H1 (cell line): ENCODE measurements at regions not wholly inside any gene's neighbourhood (a gene's known extent, or its start where the extent isn't known, plus 50 kb on each side); places are given as distances from the start of the nearest gene placed in this dataset.

Experiments used
- CTCF ChIA-PET: fragments of 300-600 bp; sonication (Branson Sonifier 250); formaldehyde crosslinking; loops from one replicate; lab custom pipeline; 2021; ENCODE audit not compliant: partially characterized antibody; lab: Charles Lee
- POLR2A ChIA-PET: fragments of 300-600 bp; sonication (Branson Sonifier 250); formaldehyde crosslinking; loops from one replicate; lab custom pipeline; 2021; ENCODE audit warnings: inconsistent platforms; ENCODE audit not compliant: partially characterized antibody; lab: Charles Lee
- DNase-seq, 2 experiments: peaks; one replicate each; pipeline versions ENCODE4 v3.0.0 to v3.0.0-alpha.2; 2010 to 2022; ENCODE audit warnings: low spot score in 2 of 2, low read depth in 1 of 2, mixed read lengths in 1 of 2
- FAIRE-seq: peaks from 2 replicates; lab custom pipeline; 2011; peaks lifted over from hg19 to GRCh38; lab: Jason Lieb, UNC
- H2AFZ ChIP-seq: 2 replicates; pipeline ENCODE4 v1.8.1; 2012; ENCODE audit warnings: low read length, inconsistent platforms
- H2AK5ac ChIP-seq: 2 replicates; pipeline ENCODE4 v1.6.1; 2013; ENCODE audit warnings: low read depth, low read length
- H2BK120ac ChIP-seq: replicated peaks from 2 replicates; pipeline ENCODE3; 2013; ENCODE audit warnings: low read depth, low read length, inconsistent platforms
- H2BK12ac ChIP-seq: 2 replicates; pipeline ENCODE4 v1.6.1; 2013; ENCODE audit warnings: low read depth, low read length
- H2BK15ac ChIP-seq: 2 replicates; pipeline ENCODE4 v1.6.1; 2013; ENCODE audit warnings: low read length
- H2BK20ac ChIP-seq: 2 replicates; pipeline ENCODE4 v1.6.1; 2013; ENCODE audit warnings: low read length
- H2BK5ac ChIP-seq: 2 replicates; pipeline ENCODE4 v1.6.1; 2013; ENCODE audit warnings: low read depth, low read length
- H3K14ac ChIP-seq: 2 replicates; pipeline ENCODE4 v1.6.1; 2013; ENCODE audit warnings: inconsistent platforms; ENCODE audit not compliant: insufficient read length
- H3K18ac ChIP-seq: 2 replicates; pipeline ENCODE4 v1.6.1; 2013; ENCODE audit warnings: low read length; ENCODE audit errors: extremely low read depth
- H3K23ac ChIP-seq: 2 replicates; pipeline ENCODE4 v1.6.1; 2013; ENCODE audit warnings: inconsistent platforms; ENCODE audit not compliant: insufficient read length
- H3K23me2 ChIP-seq: 2 replicates; pipeline ENCODE4 v1.6.1; 2013; ENCODE audit warnings: low read depth, low read length
- H3K27ac ChIP-seq: 2 replicates; pipeline ENCODE4 v1.6.1; 2011; ENCODE audit warnings: low read depth, low read length, inconsistent platforms
- H3K27me3 ChIP-seq, 4 experiments: replicated peaks in 1 of 4; 1 replicate in 1 of 4; 2 replicates in 3 of 4; pipeline versions ENCODE4 v1.6.1 to v1.8.1; 2011 to 2013; ENCODE audit warnings: low read length in 3 of 4, mild to moderate bottlenecking in 3 of 4, inconsistent platforms in 2 of 4, mixed read lengths in 2 of 4, moderate library complexity in 1 of 4; ENCODE audit not compliant: control insufficient read depth in 3 of 4, insufficient read depth in 3 of 4; ENCODE audit errors: extremely low read depth in 1 of 4
- H3K36me3 ChIP-seq, 4 experiments: 2 replicates each; pipeline versions ENCODE4 v1.6.1 to v1.8.1; 2011 to 2013; ENCODE audit warnings: mild to moderate bottlenecking in 4 of 4, low read length in 3 of 4, moderate library complexity in 2 of 4, control low read depth in 1 of 4, inconsistent platforms in 1 of 4; ENCODE audit not compliant: insufficient read depth in 4 of 4, control insufficient read depth in 2 of 4
- H3K4ac ChIP-seq: replicated peaks from 2 replicates; pipeline ENCODE3; 2013; ENCODE audit warnings: low read length, low read depth, mixed read lengths, inconsistent platforms; ENCODE audit not compliant: insufficient read length
- H3K4me1 ChIP-seq, 4 experiments: replicated peaks in 1 of 4; 1 replicate in 1 of 4; 2 replicates in 3 of 4; pipeline versions ENCODE4 v1.6.1 to v1.8.1; 2011 to 2013; ENCODE audit warnings: low read length in 3 of 4, inconsistent platforms in 2 of 4, mixed read lengths in 1 of 4; ENCODE audit not compliant: insufficient read depth in 4 of 4, control insufficient read depth in 3 of 4
- H3K4me2 ChIP-seq, 2 experiments: 2 replicates each; pipeline versions ENCODE4 v1.6.1 to v1.8.1; 2011 to 2013; ENCODE audit warnings: low read depth in 2 of 2, low read length in 2 of 2, control low read depth in 1 of 2, inconsistent platforms in 1 of 2, mild to moderate bottlenecking in 1 of 2; ENCODE audit not compliant: insufficient read depth in 1 of 2
- H3K4me3 ChIP-seq, 4 experiments: fragments of 200-600, 300-600 bp in 1 of 4; sonication (generic), shearing (Covaris generic), sonication (Bioruptor Twin) in 1 of 4; 2 replicates each; pipeline versions ENCODE4 v1.5.1 to v1.8.1; 2011 to 2016; ENCODE audit warnings: low read length in 4 of 4, low read depth in 3 of 4, control low read depth in 2 of 4, inconsistent platforms in 2 of 4, mild to moderate bottlenecking in 2 of 4, mixed read lengths in 1 of 4, moderate library complexity in 1 of 4; ENCODE audit not compliant: insufficient read depth in 2 of 4; ENCODE audit errors: extremely low read depth in 1 of 4
- H3K56ac ChIP-seq: replicated peaks from 2 replicates; pipeline ENCODE3; 2013; ENCODE audit warnings: low read depth, mild to moderate bottlenecking, mixed read lengths, low read length, inconsistent platforms; ENCODE audit not compliant: insufficient read length
- H3K79me1 ChIP-seq: 2 replicates; pipeline ENCODE4 v1.6.1; 2013; ENCODE audit warnings: low read depth, low read length, control low read depth
- H3K79me2 ChIP-seq, 2 experiments: 2 replicates each; pipeline versions ENCODE4 v1.6.1 to v1.8.1; 2012 to 2013; ENCODE audit warnings: low read length in 2 of 2, mild to moderate bottlenecking in 2 of 2, inconsistent platforms in 1 of 2; ENCODE audit not compliant: insufficient read depth in 2 of 2, control insufficient read depth in 1 of 2
- H3K9ac ChIP-seq, 4 experiments: replicated peaks in 1 of 4; 1 replicate in 1 of 4; 2 replicates in 3 of 4; pipeline versions ENCODE4 v1.6.1 to v1.8.1; 2011 to 2013; ENCODE audit warnings: low read depth in 3 of 4, low read length in 3 of 4, control low read depth in 2 of 4, mild to moderate bottlenecking in 2 of 4, moderate library complexity in 2 of 4, inconsistent platforms in 1 of 4; ENCODE audit errors: extremely low read depth in 1 of 4
- H3K9me3 ChIP-seq, 2 experiments: 2 replicates each; pipeline versions ENCODE4 v1.6.1 to v1.8.1; 2012 to 2013; ENCODE audit warnings: mild to moderate bottlenecking in 2 of 2, moderate library complexity in 2 of 2, control low read depth in 1 of 2, inconsistent platforms in 1 of 2, low read depth in 1 of 2, low read length in 1 of 2, mixed read lengths in 1 of 2; ENCODE audit not compliant: insufficient read depth in 2 of 2
- H4K20me1 ChIP-seq, 2 experiments: replicated peaks in 1 of 2; 2 replicates each; pipeline versions ENCODE3 to v1.8.1; 2011 to 2013; ENCODE audit warnings: inconsistent platforms in 2 of 2, low read length in 2 of 2, mild to moderate bottlenecking in 1 of 2; ENCODE audit not compliant: insufficient read depth in 2 of 2, control insufficient read depth in 1 of 2
- H4K5ac ChIP-seq: 2 replicates; pipeline ENCODE4 v1.6.1; 2013; ENCODE audit warnings: low read length, low read depth, mixed read lengths, inconsistent platforms; ENCODE audit not compliant: insufficient read length
- H4K8ac ChIP-seq: 2 replicates; pipeline ENCODE4 v1.8.0; 2013; ENCODE audit warnings: mild to moderate bottlenecking, moderate library complexity, low read length, inconsistent platforms; ENCODE audit not compliant: insufficient read depth; ENCODE audit errors: extremely low read depth
- H4K91ac ChIP-seq: replicated peaks from 2 replicates; pipeline ENCODE3; 2013; ENCODE audit warnings: low read length, mixed read lengths, inconsistent platforms; ENCODE audit not compliant: insufficient read length
- BCL11A ChIP-seq, 2 experiments: IDR thresholded peaks; one replicate each; pipeline ENCODE4 v1.6.1; 2011; ENCODE audit warnings: low read depth in 2 of 2, low read length in 2 of 2, mild to moderate bottlenecking in 2 of 2
- CBX5 ChIP-seq: fragments of 300-800, 300-1000 bp; sonication (generic); IDR thresholded peaks from 2 replicates; pipeline ENCODE4 v1.7.1; 2016; ENCODE audit warnings: antibody characterized with exemption, low read length, low read depth
- CBX8 ChIP-seq: fragments of 300-800, 300-1000 bp; sonication (generic); IDR thresholded peaks from 2 replicates; pipeline ENCODE4 v1.7.1; 2016; ENCODE audit warnings: low read depth, low read length, borderline replicate concordance
- CREB1 ChIP-seq: IDR thresholded peaks from 2 replicates; pipeline ENCODE4 v1.6.1; 2012; ENCODE audit warnings: inconsistent platforms
- POU5F1 ChIP-seq: IDR thresholded peaks from 2 replicates; pipeline ENCODE4 v1.6.1; 2011; ENCODE audit warnings: low read depth, mild to moderate bottlenecking, low read length, moderate library complexity
- RAD21 ChIP-seq, 2 experiments: IDR thresholded peaks in 1 of 2; conservative IDR thresholded peaks in 1 of 2; 2 replicates each; pipeline ENCODE4 v1.6.1; 2011; ENCODE audit warnings: low read depth in 2 of 2, low read length in 2 of 2, improper control_type of control experiment in 1 of 2, inconsistent platforms in 1 of 2, mild to moderate bottlenecking in 1 of 2, moderate library complexity in 1 of 2
- RXRA ChIP-seq: IDR thresholded peaks from 2 replicates; pipeline ENCODE4 v1.6.1; 2011; ENCODE audit warnings: low read depth, mild to moderate bottlenecking, low read length, moderate library complexity; ENCODE audit not compliant: insufficient read depth
- SAP30 ChIP-seq: fragments of 300-600 bp; sonication (generic); IDR thresholded peaks from 2 replicates; pipeline ENCODE4 v1.7.1; 2012; ENCODE audit warnings: low read length, moderate library complexity, mild to moderate bottlenecking, inconsistent platforms; ENCODE audit not compliant: insufficient read depth, insufficient replicate concordance
- SUZ12 ChIP-seq: fragments of 200-600 bp; sonication (generic); IDR thresholded peaks from 2 replicates; pipeline ENCODE4 v1.6.1; 2012; ENCODE audit warnings: mild to moderate bottlenecking, inconsistent platforms, low read length, moderate library complexity, mixed read lengths
- WGBS, 2 experiments: shearing (Covaris generic) in 1 of 2; methylation state at CpG; one replicate each; pipeline versions ENCODE4 v1.1.6 to v1.1.7; 2013 to 2015; ENCODE audit warnings: low lambda C conversion rate in 2 of 2, mixed read lengths in 2 of 2, inconsistent platforms in 1 of 2, low coverage in 1 of 2, missing lambda C conversion rate in 1 of 2; ENCODE audit not compliant: insufficient replicate concordance in 2 of 2, insufficient coverage in 1 of 2, insufficient read length in 1 of 2; ENCODE audit errors: extremely low coverage in 1 of 2, missing lambda C conversion rate in 1 of 2; 5-methylcytosine and 5-hydroxymethylcytosine counted together
- TF ChIP-seq, protein P1 (sequence below): IDR thresholded peaks from 2 replicates; pipeline ENCODE4 v1.6.1; 2012; ENCODE audit warnings: low read length, inconsistent platforms
- TF ChIP-seq, protein P2 (sequence below): IDR thresholded peaks from 2 replicates; pipeline ENCODE4 v1.6.1; 2012; ENCODE audit warnings: inconsistent platforms
- TF ChIP-seq, protein P3 (sequence below): IDR thresholded peaks from 2 replicates; pipeline ENCODE4 v1.6.1; 2011; ENCODE audit warnings: low read depth, mild to moderate bottlenecking, low read length; ENCODE audit not compliant: insufficient read depth

DNA sequence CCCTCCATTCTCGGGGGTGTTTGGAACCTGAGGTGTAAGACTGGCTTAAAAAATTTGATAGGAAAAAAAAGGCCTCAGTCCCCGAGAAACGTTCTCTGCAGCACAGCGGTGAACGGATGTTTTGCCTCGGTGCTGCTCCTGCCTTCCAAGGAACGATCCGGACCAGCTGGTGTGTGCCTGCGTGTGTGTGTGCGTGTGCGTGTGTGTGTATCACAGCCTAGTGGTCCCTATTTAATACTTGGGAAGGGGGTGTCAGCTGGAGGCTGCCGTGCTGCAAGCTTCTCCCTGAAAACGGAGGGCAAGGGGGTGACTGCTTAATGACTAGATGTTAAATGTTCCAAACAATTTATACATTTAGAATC is 76.9 kb downstream of the LHX2 start:
- H3K4me1 ChIP-seq: no peaks in the 10 kb centered on the region
- H4K5ac ChIP-seq: no peak overlapping the region
- no peak overlapping the region for H3K14ac ChIP-seq
- H3K23ac ChIP-seq: no peak overlapping the region
- H3K18ac ChIP-seq: no peak overlapping the region
- 0 out of 4 replicates have a peak, but pooled peaks cover 0 to 4% of the 10 kb centered on the region in 2 experiments for H3K9me3 ChIP-seq
- no peaks in the 10 kb centered on the region for H3K79me1 ChIP-seq
- no peak overlapping the region for H2AFZ ChIP-seq
- no peak overlapping the region for H3K4me3 ChIP-seq
- H2BK5ac ChIP-seq: no peak overlapping the region
- no peaks in the 10 kb centered on the region for H3K36me3 ChIP-seq
- H2AK5ac ChIP-seq: no peak overlapping the region
- H3K79me2 ChIP-seq: no peaks in the 10 kb centered on the region
- no peak overlapping the region for H3K56ac ChIP-seq
- no peak overlapping the region for H3K4me2 ChIP-seq
- H4K91ac ChIP-seq: no peak overlapping the region
- WGBS, 2 experiments: 93% methylated on average over 13 of the region's 13 CpGs; no CpG with 5 or more reads in 1 of the 2 experiments
- ChIA-PET POLR2A (no interaction called here), CTCF (interaction anchor here (0.7 to 1.5 kb wide), 5 partner anchors 33 to 1018 kb away, joined by 3 to 5 read pairs (median 3); no protein-coding TSS in a partner anchor)
- peaks cover 4% of the 10 kb centered on the region; the same call in 1 of the 2 replicates for H3K23me2 ChIP-seq
- H4K20me1 ChIP-seq: no peaks in the 10 kb centered on the region
- H3K9ac ChIP-seq: no peak overlapping the region
- no peak for DNase-seq
- H3K27me3 ChIP-seq: no peaks in the 10 kb centered on the region
- H2BK20ac ChIP-seq: no peak overlapping the region
- no peak for FAIRE-seq
- H3K27ac ChIP-seq: no peak overlapping the region
- H2BK120ac ChIP-seq: no peak overlapping the region
- H3K4ac ChIP-seq: no peak overlapping the region
- H4K8ac ChIP-seq: no peak overlapping the region
- no peak overlapping the region for H2BK15ac ChIP-seq
- no peak overlapping the region for H2BK12ac ChIP-seq
- no peak for TF ChIP-seq RAD21 (IDR thresholded peaks at IDR 0.05 in 1 of 2, conservative IDR thresholded peaks at IDR 0.05 in 1 of 2; ENCODE audit: low read depth in 2 of 2, low read length in 2 of 2)
- no peak for TF ChIP-seq CBX5
- no peak for TF ChIP-seq BCL11A (IDR thresholded peaks at IDR 0.05; ENCODE audit: low read depth in 2 of 2, low read length in 2 of 2)
- TF ChIP-seq, protein P1, sequence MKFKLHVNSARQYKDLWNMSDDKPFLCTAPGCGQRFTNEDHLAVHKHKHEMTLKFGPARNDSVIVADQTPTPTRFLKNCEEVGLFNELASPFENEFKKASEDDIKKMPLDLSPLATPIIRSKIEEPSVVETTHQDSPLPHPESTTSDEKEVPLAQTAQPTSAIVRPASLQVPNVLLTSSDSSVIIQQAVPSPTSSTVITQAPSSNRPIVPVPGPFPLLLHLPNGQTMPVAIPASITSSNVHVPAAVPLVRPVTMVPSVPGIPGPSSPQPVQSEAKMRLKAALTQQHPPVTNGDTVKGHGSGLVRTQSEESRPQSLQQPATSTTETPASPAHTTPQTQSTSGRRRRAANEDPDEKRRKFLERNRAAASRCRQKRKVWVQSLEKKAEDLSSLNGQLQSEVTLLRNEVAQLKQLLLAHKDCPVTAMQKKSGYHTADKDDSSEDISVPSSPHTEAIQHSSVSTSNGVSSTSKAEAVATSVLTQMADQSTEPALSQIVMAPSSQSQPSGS: no peak
- no peak for TF ChIP-seq POU5F1
- TF ChIP-seq, protein P2, sequence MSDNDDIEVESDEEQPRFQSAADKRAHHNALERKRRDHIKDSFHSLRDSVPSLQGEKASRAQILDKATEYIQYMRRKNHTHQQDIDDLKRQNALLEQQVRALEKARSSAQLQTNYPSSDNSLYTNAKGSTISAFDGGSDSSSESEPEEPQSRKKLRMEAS: no peak
- no peak for TF ChIP-seq CREB1
- no peak for TF ChIP-seq RXRA
- TF ChIP-seq SAP30: no peak
- TF ChIP-seq, protein P3, sequence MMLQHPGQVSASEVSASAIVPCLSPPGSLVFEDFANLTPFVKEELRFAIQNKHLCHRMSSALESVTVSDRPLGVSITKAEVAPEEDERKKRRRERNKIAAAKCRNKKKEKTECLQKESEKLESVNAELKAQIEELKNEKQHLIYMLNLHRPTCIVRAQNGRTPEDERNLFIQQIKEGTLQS: no peak
- TF ChIP-seq SUZ12: no peak
- TF ChIP-seq CBX8: no peak
